T-helper 17 cell (primary cell): ENCODE measurements at regions not wholly inside any gene's neighbourhood (a gene's known extent, or its start where the extent isn't known, plus 50 kb on each side); places are given as distances from the start of the nearest gene placed in this dataset.
"Not testable (repeated sequence)": the region's sequence is repeated elsewhere in the genome, so short reads cannot be mapped to it uniquely, and the experiment has no call there.

ENCODE experiments used
- ATAC-seq: fragments of 150-1000 bp; cut with Tn5 transposase; 2 replicates; pipeline ENCODE4 v1.10.0; 2021; ENCODE audit warnings: mild to moderate bottlenecking, moderate library complexity
- DNase-seq, 3 donors: peaks; one replicate each; pipeline versions ENCODE4 v3.0.0 to v3.0.0-alpha.2; 2020 to 2021
- H3K9me3 ChIP-seq: one replicate; pipeline ENCODE4 v1.7.0; 2013; ENCODE audit warnings: low read length, mild to moderate bottlenecking; ENCODE audit not compliant: control insufficient read depth, poor library complexity, severe bottlenecking
- H3K27ac Mint-ChIP-seq: one replicate; pipeline ENCODE4 v1.8.0; 2022; ENCODE audit warnings: mild to moderate bottlenecking, moderate library complexity, mixed read lengths
- H3K27me3 Mint-ChIP-seq: one replicate; pipeline ENCODE4 v1.8.0; 2022; ENCODE audit warnings: mixed read lengths
- H3K36me3 Mint-ChIP-seq: one replicate; pipeline ENCODE4 v1.8.0; 2022; ENCODE audit warnings: low read depth, mixed read lengths
- H3K4me1 Mint-ChIP-seq: one replicate; pipeline ENCODE4 v1.8.0; 2022; ENCODE audit warnings: mild to moderate bottlenecking, mixed read lengths
- H3K4me3 Mint-ChIP-seq: one replicate; pipeline ENCODE4 v1.8.0; 2022; ENCODE audit warnings: mild to moderate bottlenecking, moderate library complexity, mixed read lengths

DNA sequence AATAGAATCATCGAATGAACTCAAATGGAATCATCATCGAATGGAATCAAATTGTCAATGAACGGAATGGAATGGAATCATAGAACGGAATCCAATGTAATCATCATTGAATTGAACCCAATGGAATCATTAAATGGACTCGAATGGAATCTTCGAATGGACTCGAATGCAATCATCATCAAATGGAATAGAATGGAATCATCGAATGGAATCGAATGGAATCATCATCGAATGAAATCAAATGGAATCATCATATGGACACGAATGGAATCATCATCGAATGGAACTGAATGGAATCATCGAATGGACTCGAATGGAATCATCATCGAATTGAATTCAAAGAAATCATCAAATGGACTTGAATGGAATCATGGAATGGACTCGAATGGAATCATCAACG, 226.2 kb downstream of the SHCBP1 start:
- H3K27me3 Mint-ChIP-seq, H3K36me3 Mint-ChIP-seq, H3K27ac Mint-ChIP-seq, H3K4me3 Mint-ChIP-seq, DNase-seq, ATAC-seq, H3K4me1 Mint-ChIP-seq, H3K9me3 ChIP-seq: not testable (repeated sequence)

DNA sequence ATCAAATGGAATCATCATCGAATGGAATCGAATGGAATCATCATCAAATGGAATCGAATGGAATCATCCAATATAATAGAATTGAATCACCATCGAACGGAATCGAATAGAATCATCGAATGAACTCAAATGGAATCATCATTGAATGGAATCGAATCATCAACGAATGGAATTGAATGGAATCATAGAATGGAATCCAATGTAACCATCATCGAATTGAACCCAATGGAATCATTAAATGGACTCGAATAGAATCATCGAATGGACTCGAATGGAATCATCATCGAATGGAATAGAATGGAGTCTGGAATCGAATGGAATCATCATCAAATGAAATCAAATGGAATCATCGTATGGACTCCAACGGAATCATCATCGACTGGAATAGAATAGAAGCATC, 227.0 kb downstream of the SHCBP1 start:
- not testable (repeated sequence) for H3K36me3 Mint-ChIP-seq, H3K4me3 Mint-ChIP-seq, H3K27me3 Mint-ChIP-seq, DNase-seq, H3K9me3 ChIP-seq, ATAC-seq, H3K4me1 Mint-ChIP-seq, H3K27ac Mint-ChIP-seq

DNA sequence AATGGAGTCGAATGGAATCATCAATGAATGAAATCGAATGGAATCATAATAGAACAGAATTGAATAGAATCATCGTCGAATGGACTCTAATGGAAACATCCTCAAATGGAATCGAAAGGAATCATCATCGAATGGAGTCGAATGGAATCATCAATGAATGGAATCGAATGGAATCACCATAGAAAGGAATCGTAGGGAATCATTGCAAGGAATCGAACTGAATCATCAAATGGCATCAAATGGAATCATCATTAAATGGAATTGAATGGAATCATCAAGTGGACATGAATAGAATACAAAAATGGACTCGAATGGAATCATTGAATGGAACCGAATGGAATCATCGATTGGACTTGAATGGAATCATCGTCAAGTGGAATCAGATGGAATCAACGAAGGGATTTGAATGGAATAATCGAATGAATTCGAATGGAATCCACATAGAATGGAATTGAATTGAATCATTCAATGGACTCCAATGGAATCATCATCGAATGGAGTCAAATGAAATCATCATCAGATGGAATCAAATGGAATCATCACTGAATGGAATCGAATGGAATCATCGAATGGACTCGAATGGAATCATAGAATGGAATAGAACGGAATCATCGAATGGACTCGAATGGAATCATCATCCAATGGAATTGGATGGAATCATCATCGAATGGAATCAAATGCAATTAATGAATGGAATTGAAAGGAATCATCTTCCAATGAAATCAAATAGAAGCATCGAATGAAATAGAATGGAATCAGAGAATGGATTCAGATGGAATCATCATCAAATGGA, 228.1 kb downstream of the SHCBP1 start:
- not testable (repeated sequence) for H3K4me1 Mint-ChIP-seq, H3K4me3 Mint-ChIP-seq, H3K36me3 Mint-ChIP-seq, H3K27ac Mint-ChIP-seq, H3K27me3 Mint-ChIP-seq, H3K9me3 ChIP-seq, ATAC-seq
- DNase-seq = peak in 1 of 3 donors; percentile 12

DNA sequence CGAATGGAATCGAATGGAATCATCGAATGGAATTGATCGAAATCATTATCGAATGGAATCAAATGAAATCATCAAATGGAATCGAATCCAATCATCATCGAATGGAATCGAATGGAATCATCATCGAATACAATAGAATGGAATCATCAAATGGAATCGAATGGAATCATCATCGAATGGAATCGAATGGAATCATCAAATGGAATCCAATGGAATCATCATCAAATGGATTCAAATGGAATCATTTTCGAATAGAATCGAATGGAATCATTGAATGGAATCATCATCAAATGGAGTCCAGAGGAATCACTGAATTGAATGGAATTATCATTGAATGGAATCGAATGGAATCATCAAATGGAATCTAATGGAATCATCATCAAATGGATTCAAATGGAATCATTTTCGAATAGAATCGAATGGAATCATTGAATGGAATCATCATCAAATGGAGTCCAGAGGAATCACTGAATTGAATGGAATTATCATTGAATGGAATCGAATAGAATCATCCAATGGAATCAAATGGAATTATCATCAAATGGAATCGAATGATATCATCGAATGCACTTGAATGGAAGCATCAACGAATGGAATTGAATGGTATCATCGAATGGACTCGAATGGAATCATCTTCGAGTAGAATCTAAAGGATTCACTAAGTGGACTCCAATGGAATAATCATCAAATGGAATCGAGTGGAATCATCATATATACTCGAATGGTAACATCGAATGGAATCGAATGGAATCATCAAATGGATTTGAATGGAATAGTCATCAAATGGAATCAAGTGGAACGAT, 230.3 kb downstream of the SHCBP1 start:
- H3K4me1 Mint-ChIP-seq, H3K36me3 Mint-ChIP-seq, H3K27ac Mint-ChIP-seq, H3K4me3 Mint-ChIP-seq, H3K9me3 ChIP-seq, H3K27me3 Mint-ChIP-seq: not testable (repeated sequence)
- peak in 1 of 3 donors; percentile 25 for DNase-seq
- ATAC-seq = peak; percentile 4

DNA sequence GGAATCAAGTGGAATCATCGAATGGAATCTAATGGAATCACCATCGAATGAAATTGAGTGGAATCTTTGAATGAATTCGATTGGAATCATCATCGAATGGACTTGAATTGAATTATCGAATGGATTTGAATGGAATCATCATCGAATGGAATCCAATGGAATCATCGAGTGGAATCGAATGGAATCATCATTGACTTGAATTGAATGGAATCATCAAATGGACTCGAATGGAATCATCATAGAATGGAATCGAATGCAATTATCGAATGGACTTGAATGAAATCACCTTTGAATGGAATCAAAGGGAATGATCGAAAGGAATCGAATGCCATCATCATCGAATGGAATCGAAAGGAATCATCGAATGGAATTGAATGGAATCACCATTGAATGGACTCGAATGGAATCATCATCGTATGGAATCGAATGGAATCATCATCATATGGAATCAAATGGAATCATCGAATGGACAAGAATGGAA, 231.6 kb downstream of the SHCBP1 start:
- not testable (repeated sequence) for ATAC-seq, H3K27me3 Mint-ChIP-seq, H3K36me3 Mint-ChIP-seq, H3K4me1 Mint-ChIP-seq, H3K27ac Mint-ChIP-seq, H3K9me3 ChIP-seq, H3K4me3 Mint-ChIP-seq
- DNase-seq = peak in 2 of 3 donors; percentile 25 to 71

DNA sequence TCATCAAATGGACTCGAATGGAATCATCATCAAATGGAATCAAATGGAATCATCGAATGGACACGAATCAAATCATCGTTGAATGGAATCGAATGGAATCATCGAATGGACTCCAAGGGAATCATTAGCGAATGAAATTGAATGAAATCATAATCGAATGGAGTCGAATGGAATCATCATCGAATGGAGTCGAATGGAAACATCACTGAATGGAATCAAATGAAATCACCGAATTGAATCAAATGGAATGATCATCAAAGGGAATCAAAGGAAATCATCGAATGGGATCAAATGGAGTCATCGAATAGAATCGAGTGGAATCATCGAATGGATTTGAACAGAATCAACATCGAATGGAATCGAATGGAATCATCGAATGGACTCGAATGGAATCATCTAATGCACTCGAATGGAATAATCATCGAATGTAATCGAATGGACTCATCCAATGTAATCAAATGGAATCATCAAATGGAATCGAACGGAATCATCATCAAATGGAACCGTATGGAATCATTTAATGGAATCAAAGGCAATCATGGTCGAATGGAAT, 232.2 kb downstream of the SHCBP1 start:
- DNase-seq, ATAC-seq, H3K27me3 Mint-ChIP-seq, H3K4me3 Mint-ChIP-seq, H3K27ac Mint-ChIP-seq, H3K36me3 Mint-ChIP-seq, H3K4me1 Mint-ChIP-seq, H3K9me3 ChIP-seq: not testable (repeated sequence)

- H3K36me3 Mint-ChIP-seq, ATAC-seq, H3K9me3 ChIP-seq, H3K4me1 Mint-ChIP-seq, H3K27me3 Mint-ChIP-seq, DNase-seq, H3K4me3 Mint-ChIP-seq, H3K27ac Mint-ChIP-seq: not testable (repeated sequence)
Measured at GRCh38 chr16:46388354-46388753, 232.8 kb downstream of the SHCBP1 start.

DNA sequence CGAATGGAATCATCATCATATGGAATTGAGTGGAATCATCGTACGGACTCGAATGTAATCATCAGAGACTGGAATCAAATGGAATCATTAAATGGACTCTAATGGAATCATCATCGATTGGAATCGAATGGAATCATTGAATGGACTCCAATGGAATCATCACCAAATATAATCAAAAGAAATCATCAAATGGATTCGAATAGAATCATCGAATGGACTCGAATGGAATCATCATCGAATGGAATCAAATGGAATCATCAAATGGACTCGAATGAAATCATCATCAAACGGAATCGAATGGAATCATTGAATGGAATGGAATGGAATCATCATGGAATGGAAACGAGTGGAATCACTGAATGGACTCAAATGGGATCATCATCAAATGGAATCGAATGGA, 233.5 kb downstream of the SHCBP1 start:
- H3K4me1 Mint-ChIP-seq = not testable (repeated sequence)
- peak in 1 of 3 donors; percentile 60 for DNase-seq

DNA sequence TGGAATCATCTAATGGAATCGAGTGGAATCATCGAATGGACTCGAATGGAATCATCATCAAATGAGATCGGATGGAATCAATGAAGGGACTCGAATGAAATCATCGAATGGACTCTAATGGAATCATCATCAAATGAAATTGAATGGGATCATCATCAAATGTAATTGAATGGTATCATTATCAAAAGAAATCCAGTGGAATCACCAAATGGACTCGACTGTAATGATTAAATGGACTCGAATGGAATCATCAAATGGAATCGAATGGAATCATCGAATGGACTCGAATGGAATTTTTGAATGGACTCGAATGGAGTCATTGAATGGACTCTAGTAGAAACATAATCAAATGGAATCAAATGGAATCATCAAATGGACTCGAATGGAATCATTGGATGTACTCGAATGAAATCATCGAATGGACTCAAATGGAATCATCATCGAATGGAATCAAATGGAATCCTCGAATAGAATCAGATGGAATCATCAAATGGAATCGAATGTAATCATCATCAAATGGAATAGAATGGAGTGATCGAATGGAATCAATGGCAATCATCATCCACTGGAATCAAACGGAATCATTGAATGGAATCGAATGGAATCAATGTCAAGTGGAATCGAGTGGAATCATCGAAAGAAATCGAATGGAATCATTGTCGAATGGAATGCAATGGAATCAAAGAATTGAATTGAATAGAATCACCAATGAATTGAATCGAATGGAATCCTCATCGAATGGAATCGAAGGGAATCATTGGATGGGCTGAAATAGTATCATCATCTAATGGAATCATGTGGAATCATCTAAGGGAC, 234.2 kb downstream of the SHCBP1 start:
- not testable (repeated sequence) for H3K4me3 Mint-ChIP-seq, H3K4me1 Mint-ChIP-seq, H3K27me3 Mint-ChIP-seq, H3K9me3 ChIP-seq, H3K36me3 Mint-ChIP-seq, H3K27ac Mint-ChIP-seq
- peak; percentile 7 for ATAC-seq
- peak in 1 of 3 donors; percentile 38 for DNase-seq

More for the DNA sequence above, 233.5 kb downstream of the SHCBP1 start:
- H3K27ac Mint-ChIP-seq, H3K4me3 Mint-ChIP-seq, H3K36me3 Mint-ChIP-seq, H3K27me3 Mint-ChIP-seq, H3K9me3 ChIP-seq: not testable (repeated sequence)
- peak; percentile 1 for ATAC-seq

DNA sequence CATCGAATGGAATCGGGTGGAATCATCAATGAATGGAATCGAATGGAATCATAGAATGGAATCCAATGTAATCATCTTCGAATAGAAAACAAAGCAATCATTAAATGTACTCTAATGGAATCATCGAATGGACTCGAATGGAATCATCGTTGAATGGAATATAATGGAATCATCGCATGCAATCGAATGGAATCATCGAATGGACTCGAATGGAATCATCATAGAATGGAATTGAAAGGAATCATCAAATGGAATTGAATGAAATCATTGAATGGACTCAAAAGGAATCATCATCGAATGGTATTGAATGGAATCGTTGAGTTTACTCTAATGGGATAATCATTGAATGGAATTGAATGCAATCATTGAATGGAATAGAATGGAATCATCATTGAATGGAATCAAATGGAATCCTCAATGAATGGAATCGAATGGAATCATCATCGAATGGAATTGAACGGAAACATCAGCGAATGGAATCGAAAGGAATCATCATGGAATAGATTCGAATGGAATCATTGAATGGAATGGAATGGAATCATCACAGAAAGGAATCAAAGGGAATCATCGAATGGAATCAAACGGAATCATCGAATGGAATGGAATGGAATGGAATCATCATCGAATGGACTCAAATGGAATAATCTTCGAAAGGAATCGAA, 234.9 kb downstream of the SHCBP1 start:
- not testable (repeated sequence) for H3K4me3 Mint-ChIP-seq, H3K27ac Mint-ChIP-seq, H3K36me3 Mint-ChIP-seq, DNase-seq, H3K4me1 Mint-ChIP-seq, ATAC-seq, H3K27me3 Mint-ChIP-seq
- peaks cover 11% of the 10 kb centered on the region for H3K9me3 ChIP-seq

- not testable (repeated sequence) for H3K4me3 Mint-ChIP-seq, H3K9me3 ChIP-seq, H3K36me3 Mint-ChIP-seq, DNase-seq, H3K4me1 Mint-ChIP-seq, H3K27ac Mint-ChIP-seq, ATAC-seq, H3K27me3 Mint-ChIP-seq
Measured at GRCh38 chr16:46384285-46385061, 236.7 kb downstream of the SHCBP1 start.

- H3K27me3 Mint-ChIP-seq, H3K4me3 Mint-ChIP-seq, H3K36me3 Mint-ChIP-seq, H3K27ac Mint-ChIP-seq, ATAC-seq, DNase-seq, H3K4me1 Mint-ChIP-seq, H3K9me3 ChIP-seq: not testable (repeated sequence)
Measured at GRCh38 chr16:46383581-46383980, 237.6 kb downstream of the SHCBP1 start.
